ENCODE measurements at regions not wholly inside any gene's neighbourhood (a gene's known extent, or its start where the extent isn't known, plus 50 kb on each side); places are given as distances from the start of the nearest gene placed in this dataset.
A peak's percentile ranks its signal among the peaks of the same experiment; 100 is the strongest.

GRCh38 chr6:10099529-10100140 is 315.2 kb downstream of the TFAP2A start:
- intact Hi-C loops (cut with micrococcal nuclease; ENCODE audit: unreplicated experiment) (no loop called here), in situ Hi-C loops (cut with HindIII; ENCODE audit: low pct_unique_long_range_greater_than_20kb, low sequenced_read_pairs) (no loop called here)
- ChIA-PET POLR2A (no interaction called here), CTCF (interaction anchor here (0.7 kb wide), 1 partner anchor 70 kb away, joined by 5 read pairs; no protein-coding TSS in a partner anchor)
- peak overlapping the region; percentile 41 to 67; a peak in 3 of 4 replicates for H3K4me3 ChIP-seq (ENCODE audit: low read depth in 2 of 2, low read length in 2 of 2)
- peak overlapping the region; percentile 82 for H3K27ac ChIP-seq (ENCODE audit: low read length)
- H3K27me3 ChIP-seq (ENCODE audit: control insufficient read depth, insufficient read depth, low read length) = no peaks in the 10 kb centered on the region
- ATAC-seq = no peak
- H3K9me3 ChIP-seq (ENCODE audit: control insufficient read depth, insufficient read depth, low read depth, low read length) = no peaks in the 10 kb centered on the region
- TF ChIP-seq TCF7L2 (IDR thresholded peaks at IDR 0.05; ENCODE audit: low read depth, low read length) = no peak
- TF ChIP-seq POLR2AphosphoS5 (IDR thresholded peaks at IDR 0.05; ENCODE audit: low read depth, low read length) = no peak
- no peak for TF ChIP-seq SIN3A (IDR thresholded peaks at IDR 0.05; ENCODE audit: borderline replicate concordance, insufficient read depth, low read depth, low read length)
- DNase-seq (ENCODE audit: low read depth, low spot score) = no peak
- H3K36me3 ChIP-seq (ENCODE audit: control insufficient read depth, insufficient read depth, low read length) = no peaks in the 10 kb centered on the region
- peaks cover 17% of the 10 kb centered on the region for H3K4me1 ChIP-seq (ENCODE audit: control insufficient read depth, insufficient read depth, low read length)
- BruUV-seq (replicated peaks) = no TSS peak

- intact Hi-C loops (cut with micrococcal nuclease; ENCODE audit: unreplicated experiment) = no loop called here
- ChIA-PET CTCF (interaction anchor here (0.6 to 0.7 kb wide), 2 partner anchors 71 to 325 kb away, joined by 4 to 5 read pairs; no protein-coding TSS in a partner anchor), POLR2A (interaction anchor here (0.6 to 0.7 kb wide), 2 partner anchors 28 to 275 kb away, joined by 3 to 4 read pairs; no protein-coding TSS in a partner anchor)
- peak overlapping the region; percentile 41 to 67 for H3K4me3 ChIP-seq (ENCODE audit: low read depth in 2 of 2, low read length in 2 of 2)
- DNase-seq (ENCODE audit: low read depth, low spot score) (no peak), ATAC-seq (peak; percentile 92)
- BruUV-seq (replicated peaks) = no TSS peak
- no peaks in the 10 kb centered on the region for H3K36me3 ChIP-seq (ENCODE audit: control insufficient read depth, insufficient read depth, low read length)
- TF ChIP-seq TCF7L2 (IDR thresholded peaks at IDR 0.05; ENCODE audit: low read depth, low read length) (no peak), SIN3A (IDR thresholded peaks at IDR 0.05; ENCODE audit: borderline replicate concordance, insufficient read depth, low read depth, low read length) (no peak), CTCF (IDR thresholded peaks at IDR 0.05) (no peak)
- in situ Hi-C loops (cut with HindIII; ENCODE audit: low pct_unique_long_range_greater_than_20kb, low sequenced_read_pairs) = no loop called here
- no peaks in the 10 kb centered on the region for H3K9me3 ChIP-seq (ENCODE audit: control insufficient read depth, insufficient read depth, low read depth, low read length)
- H3K4me1 ChIP-seq (ENCODE audit: control insufficient read depth, insufficient read depth, low read length) = peaks cover 17% of the 10 kb centered on the region
- no peaks in the 10 kb centered on the region for H3K27me3 ChIP-seq (ENCODE audit: control insufficient read depth, insufficient read depth, low read length)
- H3K27ac ChIP-seq (ENCODE audit: low read length) = peak overlapping the region; percentile 82
Observed at GRCh38 chr6:10098756-10099528, 315.9 kb downstream of the TFAP2A start.

GRCh38 chr6:10093282-10093681 is 321.6 kb downstream of the TFAP2A start:
- DNase-seq (ENCODE audit: low read depth, low spot score) (no peak), ATAC-seq (no peak)
- H3K9me3 ChIP-seq (ENCODE audit: control insufficient read depth, insufficient read depth, low read depth, low read length) = no peaks in the 10 kb centered on the region; the same call in 1 of the 2 replicates
- CTCF ChIA-PET = no interaction called here
- H3K36me3 ChIP-seq (ENCODE audit: control insufficient read depth, insufficient read depth, low read length) = no peaks in the 10 kb centered on the region
- TF ChIP-seq SIN3A (IDR thresholded peaks at IDR 0.05; ENCODE audit: borderline replicate concordance, insufficient read depth, low read depth, low read length) (no peak), TCF7L2 (IDR thresholded peaks at IDR 0.05; ENCODE audit: low read depth, low read length) (no peak), POLR2AphosphoS5 (IDR thresholded peaks at IDR 0.05; ENCODE audit: low read depth, low read length) (no peak), CTCF (IDR thresholded peaks at IDR 0.05) (no peak), REST (IDR thresholded peaks at IDR 0.05; ENCODE audit: insufficient read depth in 1 of 2, low read depth in 2 of 2, low read length in 1 of 2) (no peak)
- no TSS peak for BruUV-seq (replicated peaks)
- POLR2A ChIA-PET = no interaction called here
- H3K27ac ChIP-seq (ENCODE audit: low read length) = no peak overlapping the region
- intact Hi-C loops (cut with micrococcal nuclease; ENCODE audit: unreplicated experiment) (no loop called here), in situ Hi-C loops (cut with HindIII; ENCODE audit: low pct_unique_long_range_greater_than_20kb, low sequenced_read_pairs) (no loop called here)
- peaks cover 4% of the 10 kb centered on the region; the same call in 1 of the 2 replicates for H3K4me1 ChIP-seq (ENCODE audit: control insufficient read depth, insufficient read depth, low read length)
- H3K4me3 ChIP-seq (ENCODE audit: low read depth in 2 of 2, low read length in 2 of 2) = no peak overlapping the region
- no peaks in the 10 kb centered on the region for H3K27me3 ChIP-seq (ENCODE audit: control insufficient read depth, insufficient read depth, low read length)

All from Panc1 (cell line).